Daoy (cell line): ENCODE measurements at regions not wholly inside any gene's neighbourhood (a gene's known extent, or its start where the extent isn't known, plus 50 kb on each side); places are given as distances from the start of the nearest gene placed in this dataset.

Experiments used
- DNase-seq: peaks from one replicate; pipeline ENCODE4 v3.0.0-alpha.2; 2015; ENCODE audit warnings: low read depth

- no peak for DNase-seq
Observed at GRCh38 chr13:40452038-40452666, 214.3 kb downstream of the FOXO1 start.

- no peak for DNase-seq
Observed at GRCh38 chr13:40452741-40453334, 213.6 kb downstream of the FOXO1 start.

- DNase-seq, result peak; percentile 75
Observed at GRCh38 chr13:40453351-40454021, 213.0 kb downstream of the FOXO1 start.

GRCh38 chr13:40456397-40456953, 210.0 kb downstream of the FOXO1 start:
- no peak for DNase-seq

- no peak for DNase-seq
Observed at GRCh38 chr13:40456979-40457553, 209.4 kb downstream of the FOXO1 start.

GRCh38 chr13:40457929-40458719, 208.3 kb downstream of the FOXO1 start:
- no peak for DNase-seq

GRCh38 chr13:40458720-40458990, 207.8 kb downstream of the FOXO1 start:
- no peak for DNase-seq

- no peak for DNase-seq
Observed at GRCh38 chr13:40460116-40460515, 206.3 kb downstream of the FOXO1 start.

- DNase-seq, result no peak
Observed at GRCh38 chr13:40464337-40465014, 202.0 kb downstream of the FOXO1 start.

GRCh38 chr13:40465015-40465390, 201.4 kb downstream of the FOXO1 start:
- DNase-seq, result no peak

GRCh38 chr13:40466272-40466671, 200.2 kb downstream of the FOXO1 start:
- DNase-seq, result no peak

- DNase-seq, result no peak
Observed at GRCh38 chr13:40468227-40468838, 198.1 kb downstream of the FOXO1 start.

- no peak for DNase-seq
Observed at GRCh38 chr13:40469581-40470310, 196.7 kb downstream of the FOXO1 start.

GRCh38 chr13:40470660-40471059, 195.8 kb downstream of the FOXO1 start:
- DNase-seq, result no peak

- no peak for DNase-seq
Observed at GRCh38 chr13:40471076-40471475, 195.4 kb downstream of the FOXO1 start.

- no peak for DNase-seq
Observed at GRCh38 chr13:40471911-40472310, 194.5 kb downstream of the FOXO1 start.

- no peak for DNase-seq
Observed at GRCh38 chr13:40472427-40473220, 193.8 kb downstream of the FOXO1 start.

- DNase-seq, result no peak
Observed at GRCh38 chr13:40475617-40476016, 190.8 kb downstream of the FOXO1 start.

GRCh38 chr13:40476175-40476958, 190.1 kb downstream of the FOXO1 start:
- peak; percentile 14 for DNase-seq
